22Rv1 (cell line): ENCODE measurements at regions not wholly inside any gene's neighbourhood (a gene's known extent, or its start where the extent isn't known, plus 50 kb on each side); places are given as distances from the start of the nearest gene placed in this dataset.

Source experiments
- CTCF ChIP-seq: fragments of 450-650 bp; IDR thresholded peaks from 2 replicates; pipeline ENCODE4 v1.5.1; 2017; ENCODE audit warnings: mild to moderate bottlenecking
- ZFX ChIP-seq: fragments of 450-650 bp; IDR thresholded peaks from 2 replicates; pipeline ENCODE4 v1.6.1; 2017; ENCODE audit warnings: antibody characterized with exemption, borderline replicate concordance

- TF ChIP-seq CTCF, result no peak
- TF ChIP-seq ZFX, result no peak
Observed at GRCh38 chr17:37802712-37803416, 58.0 kb upstream of the HNF1B start.
